ENCODE measurements at regions not wholly inside any gene's neighbourhood (a gene's known extent, or its start where the extent isn't known, plus 50 kb on each side); places are given as distances from the start of the nearest gene placed in this dataset.

DNA sequence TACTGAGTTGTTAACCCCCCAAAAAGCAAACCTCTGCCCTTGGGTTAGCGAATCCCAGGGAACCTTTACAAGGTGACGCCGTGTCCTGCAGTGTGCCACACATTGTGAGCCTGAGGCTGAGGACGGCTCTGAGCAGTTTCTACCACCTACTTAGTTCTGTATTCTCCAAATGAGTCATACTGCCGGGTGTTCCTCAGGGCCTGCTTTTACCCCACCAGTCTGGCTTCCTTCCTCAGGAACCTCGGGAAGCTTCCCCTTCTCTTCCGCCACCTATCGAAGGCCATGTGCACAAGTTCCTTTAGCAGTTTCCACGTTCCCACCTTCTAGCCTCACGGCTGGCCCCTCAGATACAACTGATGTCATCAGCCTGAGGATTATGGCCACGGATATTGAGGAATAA lies 384.0 kb upstream of the TPM1 start:
- intact Hi-C loops (cut with micrococcal nuclease): loop anchor here (10.0 kb wide), 1 partner anchor 264 kb away; the partner anchor contains the start of gene TLN2
- Histone ChIP-seq H3K27me3 (ENCODE audit: low read depth) (no peaks in the 10 kb centered on the region), H3K9me3 (replicated peaks) (peaks cover 3% of the 10 kb centered on the region), H3K36me3 (peaks cover 39% of the 10 kb centered on the region), H3K27ac (replicated peaks) (peak overlapping the region; percentile 16), H3K4me3 (no peak overlapping the region), H3K4me1 (peaks cover 14% of the 10 kb centered on the region)
- no peak for DNase-seq
- TF ChIP-seq, protein P1, sequence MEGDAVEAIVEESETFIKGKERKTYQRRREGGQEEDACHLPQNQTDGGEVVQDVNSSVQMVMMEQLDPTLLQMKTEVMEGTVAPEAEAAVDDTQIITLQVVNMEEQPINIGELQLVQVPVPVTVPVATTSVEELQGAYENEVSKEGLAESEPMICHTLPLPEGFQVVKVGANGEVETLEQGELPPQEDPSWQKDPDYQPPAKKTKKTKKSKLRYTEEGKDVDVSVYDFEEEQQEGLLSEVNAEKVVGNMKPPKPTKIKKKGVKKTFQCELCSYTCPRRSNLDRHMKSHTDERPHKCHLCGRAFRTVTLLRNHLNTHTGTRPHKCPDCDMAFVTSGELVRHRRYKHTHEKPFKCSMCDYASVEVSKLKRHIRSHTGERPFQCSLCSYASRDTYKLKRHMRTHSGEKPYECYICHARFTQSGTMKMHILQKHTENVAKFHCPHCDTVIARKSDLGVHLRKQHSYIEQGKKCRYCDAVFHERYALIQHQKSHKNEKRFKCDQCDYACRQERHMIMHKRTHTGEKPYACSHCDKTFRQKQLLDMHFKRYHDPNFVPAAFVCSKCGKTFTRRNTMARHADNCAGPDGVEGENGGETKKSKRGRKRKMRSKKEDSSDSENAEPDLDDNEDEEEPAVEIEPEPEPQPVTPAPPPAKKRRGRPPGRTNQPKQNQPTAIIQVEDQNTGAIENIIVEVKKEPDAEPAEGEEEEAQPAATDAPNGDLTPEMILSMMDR (IDR thresholded peaks at IDR 0.05; ENCODE audit: borderline replicate concordance): no peak

DNA sequence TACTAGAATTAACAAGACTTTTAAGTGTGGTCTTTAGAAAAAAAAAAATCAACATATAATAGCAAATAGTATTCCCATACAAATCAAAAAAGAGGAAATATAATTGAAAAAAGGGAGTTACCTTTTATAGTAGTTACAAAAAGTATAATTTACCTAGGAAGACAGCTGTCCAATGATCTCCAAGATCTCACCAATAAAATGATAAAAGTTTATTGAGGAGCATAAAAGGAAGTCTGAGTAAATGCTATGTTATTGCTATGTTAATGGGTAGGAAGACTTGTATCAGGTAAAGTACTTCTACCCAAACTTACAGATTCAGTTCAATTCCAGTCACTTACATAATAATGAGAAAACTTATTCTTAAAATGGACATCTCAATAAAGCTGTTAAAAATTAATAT lies 379.0 kb upstream of the TPM1 start:
- Histone ChIP-seq H3K4me3 (no peak overlapping the region), H3K9me3 (replicated peaks) (no peaks in the 10 kb centered on the region), H3K4me1 (peaks cover 3% of the 10 kb centered on the region), H3K27ac (replicated peaks) (no peak overlapping the region), H3K36me3 (peaks cover 15% of the 10 kb centered on the region), H3K27me3 (ENCODE audit: low read depth) (no peaks in the 10 kb centered on the region)
- TF ChIP-seq, protein P1 (IDR thresholded peaks at IDR 0.05; ENCODE audit: borderline replicate concordance): no peak
- intact Hi-C loops (cut with micrococcal nuclease): no loop called here
- no peak for DNase-seq

DNA sequence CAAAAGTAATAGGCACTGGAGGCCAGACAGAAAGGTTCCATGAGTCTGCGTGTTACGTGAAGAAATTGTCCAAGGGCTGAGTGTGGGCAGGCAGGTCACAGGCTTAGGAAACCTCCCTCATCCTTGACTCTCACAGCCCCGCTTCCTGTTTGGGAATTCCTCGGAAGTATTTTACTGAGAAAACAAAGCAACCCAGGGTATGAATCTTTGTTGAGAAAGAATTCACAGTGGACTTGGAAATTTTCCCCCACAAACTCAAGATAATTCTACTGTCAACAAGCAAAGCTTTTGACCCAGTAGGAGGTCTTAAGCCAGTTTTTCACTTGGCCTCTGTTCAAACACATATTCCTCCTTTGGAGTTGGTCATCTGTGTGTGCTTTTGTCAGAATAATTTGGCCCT lies 377.1 kb upstream of the TPM1 start:
- Histone ChIP-seq H3K4me3 (no peak overlapping the region), H3K36me3 (peaks cover 14% of the 10 kb centered on the region), H3K4me1 (peaks cover 3% of the 10 kb centered on the region), H3K27ac (replicated peaks) (no peak overlapping the region), H3K9me3 (replicated peaks) (peaks cover 1% of the 10 kb centered on the region), H3K27me3 (ENCODE audit: low read depth) (no peaks in the 10 kb centered on the region)
- intact Hi-C loops (cut with micrococcal nuclease): no loop called here
- TF ChIP-seq, protein P1 (IDR thresholded peaks at IDR 0.05; ENCODE audit: borderline replicate concordance): no peak
- DNase-seq: no peak

DNA sequence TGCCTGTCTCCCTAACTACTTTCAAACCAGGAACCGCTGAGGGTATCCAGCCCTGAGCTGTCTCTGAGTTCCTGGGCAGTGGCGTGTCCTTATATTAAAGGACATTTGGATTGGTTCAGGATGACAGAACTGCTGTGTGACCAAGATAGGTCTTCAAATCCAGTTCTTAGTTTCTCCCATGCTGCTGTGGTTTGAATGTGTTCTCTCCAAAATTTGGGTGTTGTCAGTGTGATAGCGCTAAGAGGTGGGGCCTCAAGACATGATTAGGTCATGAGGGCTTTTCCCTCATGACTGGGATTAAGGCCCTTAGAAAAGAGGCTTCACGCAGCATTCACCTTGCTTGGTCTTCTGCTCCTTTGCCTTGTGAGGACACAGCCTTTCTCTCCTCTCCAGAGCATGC lies 376.5 kb upstream of the TPM1 start:
- H3K4me1 ChIP-seq: peaks cover 3% of the 10 kb centered on the region
- no peak overlapping the region for H3K27ac ChIP-seq (replicated peaks)
- no peak overlapping the region for H3K4me3 ChIP-seq
- H3K9me3 ChIP-seq (replicated peaks): peaks cover 7% of the 10 kb centered on the region
- intact Hi-C loops (cut with micrococcal nuclease): no loop called here
- TF ChIP-seq, protein P1 (IDR thresholded peaks at IDR 0.05; ENCODE audit: borderline replicate concordance): no peak
- no peaks in the 10 kb centered on the region for H3K27me3 ChIP-seq (ENCODE audit: low read depth)
- H3K36me3 ChIP-seq: peaks cover 14% of the 10 kb centered on the region
- DNase-seq: no peak

DNA sequence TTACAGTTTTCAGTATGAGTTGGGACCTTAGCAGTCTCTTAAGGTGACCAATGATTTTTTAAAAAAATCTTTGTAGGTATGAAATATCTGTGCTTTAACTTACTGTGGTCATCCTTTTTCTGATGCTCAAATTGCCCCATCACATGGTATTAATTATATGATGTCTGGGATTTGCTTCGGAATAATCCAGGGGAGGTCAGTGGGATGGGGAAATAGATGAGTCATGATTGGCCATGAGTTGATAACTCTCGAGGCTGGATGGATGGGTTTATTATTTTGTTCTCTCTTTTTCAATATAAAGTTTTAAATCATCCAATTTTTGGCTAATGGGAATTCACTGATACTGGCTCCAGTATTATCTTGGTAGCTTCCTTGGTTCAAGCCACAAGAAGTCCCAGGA lies 370.3 kb upstream of the TPM1 start:
- Histone ChIP-seq H3K27me3 (ENCODE audit: low read depth) (no peaks in the 10 kb centered on the region), H3K27ac (replicated peaks) (no peak overlapping the region), H3K9me3 (replicated peaks) (peaks cover 7% of the 10 kb centered on the region), H3K4me1 (no peaks in the 10 kb centered on the region), H3K4me3 (no peak overlapping the region), H3K36me3 (peaks cover 36% of the 10 kb centered on the region)
- intact Hi-C loops (cut with micrococcal nuclease): no loop called here
- DNase-seq: no peak
- TF ChIP-seq, protein P1 (IDR thresholded peaks at IDR 0.05; ENCODE audit: borderline replicate concordance): no peak

DNA sequence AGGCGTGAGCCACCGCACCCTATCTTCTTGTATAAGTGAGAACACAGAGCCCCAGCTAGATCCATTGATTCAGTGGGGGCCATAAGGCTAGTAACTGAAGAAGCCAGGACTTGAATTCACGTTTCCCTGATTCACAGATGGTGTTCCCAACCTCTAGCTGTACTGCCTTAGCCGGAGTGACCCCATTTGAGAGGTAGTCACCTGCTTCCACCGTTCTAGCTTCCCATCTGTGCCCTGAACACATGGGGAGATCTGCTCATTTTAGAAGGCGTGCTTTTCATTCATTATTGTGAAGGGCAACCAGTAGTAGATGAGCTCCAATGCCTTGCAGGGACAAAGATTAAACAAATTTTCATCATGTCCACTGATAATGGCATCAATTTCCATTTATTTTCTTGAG lies 365.7 kb upstream of the TPM1 start:
- TF ChIP-seq, protein P1 (IDR thresholded peaks at IDR 0.05; ENCODE audit: borderline replicate concordance): no peak
- H3K4me1 ChIP-seq: no peaks in the 10 kb centered on the region
- peaks cover 4% of the 10 kb centered on the region for H3K9me3 ChIP-seq (replicated peaks)
- no peaks in the 10 kb centered on the region for H3K27me3 ChIP-seq (ENCODE audit: low read depth)
- intact Hi-C loops (cut with micrococcal nuclease): no loop called here
- H3K36me3 ChIP-seq: peaks cover 40% of the 10 kb centered on the region
- H3K4me3 ChIP-seq: no peak overlapping the region
- no peak for DNase-seq
- H3K27ac ChIP-seq (replicated peaks): no peak overlapping the region
